ENCODE measurements at regions not wholly inside any gene's neighbourhood (a gene's known extent, or its start where the extent isn't known, plus 50 kb on each side); places are given as distances from the start of the nearest gene placed in this dataset.
"Not testable (repeated sequence)": the region's sequence is repeated elsewhere in the genome, so short reads cannot be mapped to it uniquely, and the experiment has no call there.

- no peak for DNase-seq
Measured at GRCh38 chr10:11667756-11668155, 56.3 kb upstream of the USP6NL start.

GRCh38 chr10:11663763-11664555 lies 52.5 kb upstream of the USP6NL start:
- DNase-seq = no peak

GRCh38 chr10:11663126-11663515 lies 51.7 kb upstream of the USP6NL start:
- DNase-seq = not testable (repeated sequence)

GRCh38 chr10:11661441-11661840 lies 50.0 kb upstream of the USP6NL start:
- no peak for DNase-seq
